H1 (cell line): ENCODE measurements at regions not wholly inside any gene's neighbourhood (a gene's known extent, or its start where the extent isn't known, plus 50 kb on each side); places are given as distances from the start of the nearest gene placed in this dataset.

Source experiments
- CTCF ChIA-PET: fragments of 300-600 bp; sonication (Branson Sonifier 250); formaldehyde crosslinking; loops from one replicate; lab custom pipeline; 2021; ENCODE audit not compliant: partially characterized antibody; lab: Charles Lee
- POLR2A ChIA-PET: fragments of 300-600 bp; sonication (Branson Sonifier 250); formaldehyde crosslinking; loops from one replicate; lab custom pipeline; 2021; ENCODE audit warnings: inconsistent platforms; ENCODE audit not compliant: partially characterized antibody; lab: Charles Lee
- DNase-seq, 2 experiments: peaks; one replicate each; pipeline versions ENCODE4 v3.0.0 to v3.0.0-alpha.2; 2010 to 2022; ENCODE audit warnings: low spot score in 2 of 2, low read depth in 1 of 2, mixed read lengths in 1 of 2
- FAIRE-seq: peaks from 2 replicates; lab custom pipeline; 2011; peaks lifted over from hg19 to GRCh38; lab: Jason Lieb, UNC
- H2AFZ ChIP-seq: 2 replicates; pipeline ENCODE4 v1.8.1; 2012; ENCODE audit warnings: low read length, inconsistent platforms
- H2AK5ac ChIP-seq: 2 replicates; pipeline ENCODE4 v1.6.1; 2013; ENCODE audit warnings: low read depth, low read length
- H2BK120ac ChIP-seq: replicated peaks from 2 replicates; pipeline ENCODE3; 2013; ENCODE audit warnings: low read depth, low read length, inconsistent platforms
- H2BK12ac ChIP-seq: 2 replicates; pipeline ENCODE4 v1.6.1; 2013; ENCODE audit warnings: low read depth, low read length
- H2BK15ac ChIP-seq: 2 replicates; pipeline ENCODE4 v1.6.1; 2013; ENCODE audit warnings: low read length
- H2BK20ac ChIP-seq: 2 replicates; pipeline ENCODE4 v1.6.1; 2013; ENCODE audit warnings: low read length
- H2BK5ac ChIP-seq: 2 replicates; pipeline ENCODE4 v1.6.1; 2013; ENCODE audit warnings: low read depth, low read length
- H3K14ac ChIP-seq: 2 replicates; pipeline ENCODE4 v1.6.1; 2013; ENCODE audit warnings: inconsistent platforms; ENCODE audit not compliant: insufficient read length
- H3K18ac ChIP-seq: 2 replicates; pipeline ENCODE4 v1.6.1; 2013; ENCODE audit warnings: low read length; ENCODE audit errors: extremely low read depth
- H3K23ac ChIP-seq: 2 replicates; pipeline ENCODE4 v1.6.1; 2013; ENCODE audit warnings: inconsistent platforms; ENCODE audit not compliant: insufficient read length
- H3K23me2 ChIP-seq: 2 replicates; pipeline ENCODE4 v1.6.1; 2013; ENCODE audit warnings: low read depth, low read length
- H3K27ac ChIP-seq: 2 replicates; pipeline ENCODE4 v1.6.1; 2011; ENCODE audit warnings: low read depth, low read length, inconsistent platforms
- H3K27me3 ChIP-seq, 4 experiments: replicated peaks in 1 of 4; 1 replicate in 1 of 4; 2 replicates in 3 of 4; pipeline versions ENCODE4 v1.6.1 to v1.8.1; 2011 to 2013; ENCODE audit warnings: low read length in 3 of 4, mild to moderate bottlenecking in 3 of 4, inconsistent platforms in 2 of 4, mixed read lengths in 2 of 4, moderate library complexity in 1 of 4; ENCODE audit not compliant: control insufficient read depth in 3 of 4, insufficient read depth in 3 of 4; ENCODE audit errors: extremely low read depth in 1 of 4
- H3K36me3 ChIP-seq, 4 experiments: 2 replicates each; pipeline versions ENCODE4 v1.6.1 to v1.8.1; 2011 to 2013; ENCODE audit warnings: mild to moderate bottlenecking in 4 of 4, low read length in 3 of 4, moderate library complexity in 2 of 4, control low read depth in 1 of 4, inconsistent platforms in 1 of 4; ENCODE audit not compliant: insufficient read depth in 4 of 4, control insufficient read depth in 2 of 4
- H3K4ac ChIP-seq: replicated peaks from 2 replicates; pipeline ENCODE3; 2013; ENCODE audit warnings: low read length, low read depth, mixed read lengths, inconsistent platforms; ENCODE audit not compliant: insufficient read length
- H3K4me1 ChIP-seq, 4 experiments: replicated peaks in 1 of 4; 1 replicate in 1 of 4; 2 replicates in 3 of 4; pipeline versions ENCODE4 v1.6.1 to v1.8.1; 2011 to 2013; ENCODE audit warnings: low read length in 3 of 4, inconsistent platforms in 2 of 4, mixed read lengths in 1 of 4; ENCODE audit not compliant: insufficient read depth in 4 of 4, control insufficient read depth in 3 of 4
- H3K4me2 ChIP-seq, 2 experiments: 2 replicates each; pipeline versions ENCODE4 v1.6.1 to v1.8.1; 2011 to 2013; ENCODE audit warnings: low read depth in 2 of 2, low read length in 2 of 2, control low read depth in 1 of 2, inconsistent platforms in 1 of 2, mild to moderate bottlenecking in 1 of 2; ENCODE audit not compliant: insufficient read depth in 1 of 2
- H3K4me3 ChIP-seq, 4 experiments: fragments of 200-600, 300-600 bp in 1 of 4; sonication (generic), shearing (Covaris generic), sonication (Bioruptor Twin) in 1 of 4; 2 replicates each; pipeline versions ENCODE4 v1.5.1 to v1.8.1; 2011 to 2016; ENCODE audit warnings: low read length in 4 of 4, low read depth in 3 of 4, control low read depth in 2 of 4, inconsistent platforms in 2 of 4, mild to moderate bottlenecking in 2 of 4, mixed read lengths in 1 of 4, moderate library complexity in 1 of 4; ENCODE audit not compliant: insufficient read depth in 2 of 4; ENCODE audit errors: extremely low read depth in 1 of 4
- H3K56ac ChIP-seq: replicated peaks from 2 replicates; pipeline ENCODE3; 2013; ENCODE audit warnings: low read depth, mild to moderate bottlenecking, mixed read lengths, low read length, inconsistent platforms; ENCODE audit not compliant: insufficient read length
- H3K79me1 ChIP-seq: 2 replicates; pipeline ENCODE4 v1.6.1; 2013; ENCODE audit warnings: low read depth, low read length, control low read depth
- H3K79me2 ChIP-seq, 2 experiments: 2 replicates each; pipeline versions ENCODE4 v1.6.1 to v1.8.1; 2012 to 2013; ENCODE audit warnings: low read length in 2 of 2, mild to moderate bottlenecking in 2 of 2, inconsistent platforms in 1 of 2; ENCODE audit not compliant: insufficient read depth in 2 of 2, control insufficient read depth in 1 of 2
- H3K9ac ChIP-seq, 4 experiments: replicated peaks in 1 of 4; 1 replicate in 1 of 4; 2 replicates in 3 of 4; pipeline versions ENCODE4 v1.6.1 to v1.8.1; 2011 to 2013; ENCODE audit warnings: low read depth in 3 of 4, low read length in 3 of 4, control low read depth in 2 of 4, mild to moderate bottlenecking in 2 of 4, moderate library complexity in 2 of 4, inconsistent platforms in 1 of 4; ENCODE audit errors: extremely low read depth in 1 of 4
- H3K9me3 ChIP-seq, 2 experiments: 2 replicates each; pipeline versions ENCODE4 v1.6.1 to v1.8.1; 2012 to 2013; ENCODE audit warnings: mild to moderate bottlenecking in 2 of 2, moderate library complexity in 2 of 2, control low read depth in 1 of 2, inconsistent platforms in 1 of 2, low read depth in 1 of 2, low read length in 1 of 2, mixed read lengths in 1 of 2; ENCODE audit not compliant: insufficient read depth in 2 of 2
- H4K20me1 ChIP-seq, 2 experiments: replicated peaks in 1 of 2; 2 replicates each; pipeline versions ENCODE3 to v1.8.1; 2011 to 2013; ENCODE audit warnings: inconsistent platforms in 2 of 2, low read length in 2 of 2, mild to moderate bottlenecking in 1 of 2; ENCODE audit not compliant: insufficient read depth in 2 of 2, control insufficient read depth in 1 of 2
- H4K5ac ChIP-seq: 2 replicates; pipeline ENCODE4 v1.6.1; 2013; ENCODE audit warnings: low read length, low read depth, mixed read lengths, inconsistent platforms; ENCODE audit not compliant: insufficient read length
- H4K8ac ChIP-seq: 2 replicates; pipeline ENCODE4 v1.8.0; 2013; ENCODE audit warnings: mild to moderate bottlenecking, moderate library complexity, low read length, inconsistent platforms; ENCODE audit not compliant: insufficient read depth; ENCODE audit errors: extremely low read depth
- H4K91ac ChIP-seq: replicated peaks from 2 replicates; pipeline ENCODE3; 2013; ENCODE audit warnings: low read length, mixed read lengths, inconsistent platforms; ENCODE audit not compliant: insufficient read length
- CHD7 ChIP-seq: fragments of 300-600 bp; sonication (generic); IDR thresholded peaks from 2 replicates; pipeline ENCODE4 v1.7.1; 2012; ENCODE audit warnings: low read length, moderate library complexity, mild to moderate bottlenecking, inconsistent platforms; ENCODE audit not compliant: insufficient replicate concordance
- WGBS, 2 experiments: shearing (Covaris generic) in 1 of 2; methylation state at CpG; one replicate each; pipeline versions ENCODE4 v1.1.6 to v1.1.7; 2013 to 2015; ENCODE audit warnings: low lambda C conversion rate in 2 of 2, mixed read lengths in 2 of 2, inconsistent platforms in 1 of 2, low coverage in 1 of 2, missing lambda C conversion rate in 1 of 2; ENCODE audit not compliant: insufficient replicate concordance in 2 of 2, insufficient coverage in 1 of 2, insufficient read length in 1 of 2; ENCODE audit errors: extremely low coverage in 1 of 2, missing lambda C conversion rate in 1 of 2; 5-methylcytosine and 5-hydroxymethylcytosine counted together

GRCh38 chr6:8703059-8703458 lies 267.7 kb upstream of the SLC35B3 start:
- ChIA-PET CTCF (interaction anchor here (1.6 kb wide), 1 partner anchor 10 kb away, joined by 3 read pairs; no protein-coding TSS in a partner anchor), POLR2A (no interaction called here)
- no peak overlapping the region for H3K4ac ChIP-seq
- H3K79me2 ChIP-seq = no peaks in the 10 kb centered on the region
- H4K8ac ChIP-seq = no peak overlapping the region
- H3K9ac ChIP-seq = no peak overlapping the region
- no peak overlapping the region for H2BK5ac ChIP-seq
- H4K5ac ChIP-seq = no peak overlapping the region
- H3K23ac ChIP-seq = no peak overlapping the region
- H3K4me1 ChIP-seq = peaks cover 0 to 3% (median 1%) of the 10 kb centered on the region in 4 experiments; a peak in 2 of 7 replicates
- no peak overlapping the region for H2AK5ac ChIP-seq
- no peak overlapping the region for H3K14ac ChIP-seq
- no peak overlapping the region for H2BK20ac ChIP-seq
- no peaks in the 10 kb centered on the region for H3K9me3 ChIP-seq
- DNase-seq (no peak), FAIRE-seq (no peak)
- H2BK15ac ChIP-seq = no peak overlapping the region
- H3K36me3 ChIP-seq = no peaks in the 10 kb centered on the region
- H3K4me3 ChIP-seq = no peak overlapping the region
- no peak overlapping the region for H2BK120ac ChIP-seq
- H3K27ac ChIP-seq = no peak overlapping the region
- no peak overlapping the region for H4K91ac ChIP-seq
- no peak overlapping the region for H3K56ac ChIP-seq
- 88% methylated on average over 1 of the region's 1 CpG; no CpG with 5 or more reads in 1 of the 2 experiments for WGBS, 2 experiments
- no peak overlapping the region for H2BK12ac ChIP-seq
- H3K79me1 ChIP-seq = no peaks in the 10 kb centered on the region
- no peaks in the 10 kb centered on the region for H3K23me2 ChIP-seq
- no peaks in the 10 kb centered on the region for H4K20me1 ChIP-seq
- no peak overlapping the region for H3K4me2 ChIP-seq
- no peaks in the 10 kb centered on the region for H3K27me3 ChIP-seq
- H2AFZ ChIP-seq = no peak overlapping the region
- no peak overlapping the region for H3K18ac ChIP-seq
- TF ChIP-seq CHD7 = no peak
